ENCODE measurements at regions not wholly inside any gene's neighbourhood (a gene's known extent, or its start where the extent isn't known, plus 50 kb on each side); places are given as distances from the start of the nearest gene placed in this dataset.

DNA sequence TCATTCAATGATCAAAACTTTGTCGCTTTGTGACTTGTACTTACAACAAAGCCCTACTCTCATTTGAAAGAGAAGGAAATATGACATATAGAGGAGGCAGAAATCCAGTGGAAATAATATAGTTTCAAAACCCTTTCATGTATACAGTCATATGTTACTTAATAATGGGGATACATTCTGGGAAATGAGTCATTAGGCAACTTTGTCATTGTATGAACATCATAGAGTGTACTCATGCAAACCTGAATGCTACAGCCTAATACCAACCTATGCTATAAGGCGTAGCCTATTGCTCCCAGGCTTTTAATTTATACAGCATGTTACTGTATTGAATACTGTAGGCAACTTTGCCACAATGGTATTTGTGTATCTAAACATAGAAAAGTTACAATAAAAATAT lies 69.0 kb upstream of the SMC2 start:
- TF ChIP-seq GATA2 (IDR thresholded peaks at IDR 0.05; ENCODE audit: low read depth, low read length) = no peak
- no peak for TF ChIP-seq GATA3 (IDR thresholded peaks at IDR 0.05; ENCODE audit: low read depth, low read length)

All from SH-SY5Y (cell line).